Left ventricle myocardium inferior (tissue), 1 donor: ENCODE measurements at regions not wholly inside any gene's neighbourhood (a gene's known extent, or its start where the extent isn't known, plus 50 kb on each side); places are given as distances from the start of the nearest gene placed in this dataset.

Experiments used
- DNase-seq: peaks from one replicate; pipeline ENCODE4 v3.0.0-alpha.2; 2020
- H3K27ac ChIP-seq: fragments of 200-600 bp; replicated peaks from 2 replicates; pipeline ENCODE4 v1.8.0; 2021
- H3K27me3 ChIP-seq: fragments of 200-600 bp; 2 replicates; pipeline ENCODE4 v1.8.0; 2021; ENCODE audit warnings: low read depth
- H3K36me3 ChIP-seq: fragments of 200-600 bp; 2 replicates; pipeline ENCODE4 v1.8.0; 2021
- H3K4me1 ChIP-seq: fragments of 200-600 bp; 2 replicates; pipeline ENCODE4 v1.8.0; 2021
- H3K4me3 ChIP-seq: fragments of 200-600 bp; 2 replicates; pipeline ENCODE4 v1.8.0; 2021; ENCODE audit warnings: mild to moderate bottlenecking, moderate library complexity
- H3K9me3 ChIP-seq: fragments of 200-600 bp; replicated peaks from 2 replicates; pipeline ENCODE4 v1.8.0; 2021
- CTCF ChIP-seq: fragments of 200-600 bp; IDR thresholded peaks from 2 replicates; pipeline ENCODE4 v1.8.0; 2021; ENCODE audit warnings: antibody characterized with exemption, mild to moderate bottlenecking, borderline replicate concordance
- intact Hi-C: fragments of 100-400 bp; cut with micrococcal nuclease; formaldehyde crosslinking; loops from one replicate; pipeline ENCODE4 v1.11.0; 2022
- donor health status: DM: no; HTN: yes; CAD: no; lungs with severe emphysema.

GRCh38 chrY:16602146-16602545 lies 1277.9 kb downstream of the CDY2B start:
- Histone ChIP-seq H3K36me3 (no peaks in the 10 kb centered on the region), H3K4me1 (no peaks in the 10 kb centered on the region), H3K4me3 (no peak overlapping the region), H3K27me3 (no peaks in the 10 kb centered on the region), H3K27ac (no peak overlapping the region), H3K9me3 (peaks cover 7% of the 10 kb centered on the region)
- TF ChIP-seq CTCF: no peak
- DNase-seq: no peak
- intact Hi-C loops: no loop called here

GRCh38 chrY:16601626-16602025 lies 1278.4 kb downstream of the CDY2B start:
- H3K4me1 ChIP-seq: no peaks in the 10 kb centered on the region
- no peak for TF ChIP-seq CTCF
- no peaks in the 10 kb centered on the region for H3K27me3 ChIP-seq
- no peak for DNase-seq
- no peak overlapping the region for H3K4me3 ChIP-seq
- H3K27ac ChIP-seq: no peak overlapping the region
- H3K36me3 ChIP-seq: no peaks in the 10 kb centered on the region
- H3K9me3 ChIP-seq: peaks cover 7% of the 10 kb centered on the region
- intact Hi-C loops: no loop called here

GRCh38 chrY:16572061-16572460 lies 1308.0 kb downstream of the CDY2B start:
- no peak overlapping the region for H3K4me3 ChIP-seq
- TF ChIP-seq CTCF: no peak
- intact Hi-C loops: no loop called here
- H3K27ac ChIP-seq: no peak overlapping the region
- no peak for DNase-seq
- no peaks in the 10 kb centered on the region for H3K27me3 ChIP-seq
- H3K36me3 ChIP-seq: no peaks in the 10 kb centered on the region
- H3K4me1 ChIP-seq: no peaks in the 10 kb centered on the region
- H3K9me3 ChIP-seq: no peaks in the 10 kb centered on the region

GRCh38 chrY:16562491-16562890 lies 1317.5 kb downstream of the CDY2B start:
- Histone ChIP-seq H3K27me3 (no peaks in the 10 kb centered on the region), H3K36me3 (no peaks in the 10 kb centered on the region), H3K4me3 (no peak overlapping the region), H3K4me1 (no peaks in the 10 kb centered on the region), H3K27ac (no peak overlapping the region), H3K9me3 (no peaks in the 10 kb centered on the region)
- no peak for TF ChIP-seq CTCF
- DNase-seq: no peak
- intact Hi-C loops: no loop called here

GRCh38 chrY:16522021-16522420 lies 1358.0 kb downstream of the CDY2B start:
- no peaks in the 10 kb centered on the region for H3K9me3 ChIP-seq
- no peaks in the 10 kb centered on the region for H3K27me3 ChIP-seq
- H3K4me1 ChIP-seq: no peaks in the 10 kb centered on the region
- TF ChIP-seq CTCF: no peak
- no peak overlapping the region for H3K4me3 ChIP-seq
- intact Hi-C loops: no loop called here
- no peaks in the 10 kb centered on the region for H3K36me3 ChIP-seq
- DNase-seq: no peak
- H3K27ac ChIP-seq: no peak overlapping the region

GRCh38 chrY:16502733-16503214 lies 1377.2 kb downstream of the CDY2B start:
- no peaks in the 10 kb centered on the region for H3K36me3 ChIP-seq
- no peaks in the 10 kb centered on the region for H3K27me3 ChIP-seq
- H3K4me3 ChIP-seq: no peak overlapping the region
- DNase-seq: no peak
- TF ChIP-seq CTCF: no peak
- intact Hi-C loops: no loop called here
- H3K9me3 ChIP-seq: peaks cover 5% of the 10 kb centered on the region
- H3K27ac ChIP-seq: no peak overlapping the region
- H3K4me1 ChIP-seq: no peaks in the 10 kb centered on the region
